OCI-LY7 (cell line): ENCODE measurements at regions not wholly inside any gene's neighbourhood (a gene's known extent, or its start where the extent isn't known, plus 50 kb on each side); places are given as distances from the start of the nearest gene placed in this dataset.

Experiments used
- CTCF ChIP-seq: fragments of 200-600 bp; sonication (generic); conservative IDR thresholded peaks from 2 replicates; pipeline ENCODE4 v1.5.1; 2014; ENCODE audit warnings: mild to moderate bottlenecking, antibody characterized with exemption, low read length, moderate library complexity, mixed read lengths
- EZH2phosphoT487 ChIP-seq: fragments of 200-600 bp; sonication (generic); IDR thresholded peaks from 2 replicates; pipeline ENCODE4 v1.6.1; 2018; ENCODE audit warnings: low read depth, borderline replicate concordance, mild to moderate bottlenecking, mixed run types, antibody characterized with exemption, low read length, moderate library complexity, mixed read lengths

GRCh38 chr9:82581935-82582334 lies 481.0 kb downstream of the RASEF start:
- TF ChIP-seq CTCF (no peak), EZH2phosphoT487 (no peak)
